SK-N-MC (cell line): ENCODE measurements at regions not wholly inside any gene's neighbourhood (a gene's known extent, or its start where the extent isn't known, plus 50 kb on each side); places are given as distances from the start of the nearest gene placed in this dataset.

ENCODE experiments used
- EZH2 ChIP-seq: fragments of 200-600 bp; sonication (generic); IDR thresholded peaks from one replicate; pipeline ENCODE4 v1.6.1; 2017; ENCODE audit warnings: antibody characterized with exemption
- FOXP2 ChIP-seq: optimal IDR thresholded peaks from 2 replicates; pipeline ENCODE3; 2011; ENCODE audit warnings: mild to moderate bottlenecking, moderate library complexity; ENCODE audit not compliant: insufficient read depth; ENCODE audit errors: extremely low read length, control extremely low read depth
- POLR2AphosphoS5 ChIP-seq: IDR thresholded peaks from 2 replicates; pipeline ENCODE4 v1.6.1; 2012; ENCODE audit warnings: mild to moderate bottlenecking, low read depth, low read length, borderline replicate concordance

DNA sequence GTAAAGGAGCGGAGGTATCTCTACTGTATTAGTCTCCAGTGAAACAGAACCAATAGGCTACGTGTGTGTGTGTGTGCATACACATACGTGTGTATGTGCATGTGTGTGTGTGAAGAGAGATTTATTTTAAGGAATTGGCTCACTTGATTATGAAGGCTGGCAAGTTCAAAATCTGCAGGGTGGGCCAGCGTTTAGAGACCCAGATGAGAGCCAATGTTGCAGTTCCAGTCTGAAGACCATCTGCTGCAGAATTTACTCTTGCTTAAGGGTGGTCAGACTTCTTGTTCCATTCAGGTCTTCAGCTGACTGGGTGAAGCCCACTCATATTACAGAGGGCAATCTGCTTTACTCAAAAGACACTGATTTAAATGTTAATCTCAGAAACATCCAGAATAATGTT lies 119.2 kb downstream of the FGF18 start:
- TF ChIP-seq EZH2 (no peak), POLR2AphosphoS5 (no peak), FOXP2 (no peak)
